ENCODE measurements at regions not wholly inside any gene's neighbourhood (a gene's known extent, or its start where the extent isn't known, plus 50 kb on each side); places are given as distances from the start of the nearest gene placed in this dataset.

- no peak for DNase-seq
Observed at GRCh38 chr4:14583752-14584151, 418.5 kb upstream of the CPEB2 start.

GRCh38 chr4:14592950-14593349, 409.3 kb upstream of the CPEB2 start:
- no peak for DNase-seq

- no peak for DNase-seq
Observed at GRCh38 chr4:14596028-14596427, 406.3 kb upstream of the CPEB2 start.

- DNase-seq = no peak
Observed at GRCh38 chr4:14596437-14596836, 405.8 kb upstream of the CPEB2 start.

GRCh38 chr4:14596904-14597303, 405.4 kb upstream of the CPEB2 start:
- DNase-seq = no peak

- DNase-seq = no peak
Observed at GRCh38 chr4:14602206-14602605, 400.1 kb upstream of the CPEB2 start.

- DNase-seq = no peak
Observed at GRCh38 chr4:14607001-14607400, 395.3 kb upstream of the CPEB2 start.

- DNase-seq = no peak
Observed at GRCh38 chr4:14607578-14607977, 394.7 kb upstream of the CPEB2 start.

- no peak for DNase-seq
Observed at GRCh38 chr4:14608630-14609029, 393.7 kb upstream of the CPEB2 start.

- DNase-seq = no peak
Observed at GRCh38 chr4:14614840-14615239, 387.4 kb upstream of the CPEB2 start.

GRCh38 chr4:14615671-14616070, 386.6 kb upstream of the CPEB2 start:
- DNase-seq = no peak

GRCh38 chr4:14620567-14621141, 381.6 kb upstream of the CPEB2 start:
- DNase-seq = no peak

- DNase-seq = no peak
Observed at GRCh38 chr4:14621731-14622463, 380.4 kb upstream of the CPEB2 start.

- no peak for DNase-seq
Observed at GRCh38 chr4:14627038-14627437, 375.2 kb upstream of the CPEB2 start.

- DNase-seq = no peak
Observed at GRCh38 chr4:14631806-14632440, 370.4 kb upstream of the CPEB2 start.

- DNase-seq = no peak
Observed at GRCh38 chr4:14636563-14636962, 365.7 kb upstream of the CPEB2 start.

GRCh38 chr4:14640476-14640875, 361.8 kb upstream of the CPEB2 start:
- DNase-seq = no peak

GRCh38 chr4:14641871-14642270, 360.4 kb upstream of the CPEB2 start:
- DNase-seq = no peak

- DNase-seq = no peak
Observed at GRCh38 chr4:14644580-14645282, 357.6 kb upstream of the CPEB2 start.

- no peak for DNase-seq
Observed at GRCh38 chr4:14646831-14647230, 355.4 kb upstream of the CPEB2 start.

GRCh38 chr4:14650127-14650526, 352.2 kb upstream of the CPEB2 start:
- DNase-seq = no peak

GRCh38 chr4:14652522-14652921, 349.8 kb upstream of the CPEB2 start:
- no peak for DNase-seq

- DNase-seq = no peak
Observed at GRCh38 chr4:14653338-14653737, 348.9 kb upstream of the CPEB2 start.

- DNase-seq = no peak
Observed at GRCh38 chr4:14659286-14659685, 343.0 kb upstream of the CPEB2 start.

Data from NCI-H187 treated with DMSO at 0.1 percent for 48 hours (cell line).